AG10803 (cell line): ENCODE measurements at regions not wholly inside any gene's neighbourhood (a gene's known extent, or its start where the extent isn't known, plus 50 kb on each side); places are given as distances from the start of the nearest gene placed in this dataset.
"Not testable (repeated sequence)": the region's sequence is repeated elsewhere in the genome, so short reads cannot be mapped to it uniquely, and the experiment has no call there.

Source experiments
- DNase-seq: peaks from one replicate; pipeline ENCODE4 v3.0.0; 2010; ENCODE audit warnings: low read depth
- H3K4me3 ChIP-seq: 2 replicates; pipeline ENCODE4 v1.5.1; 2011; ENCODE audit warnings: mild to moderate bottlenecking, low read length, control low read depth
- TF ChIP-seq, protein P1 (sequence below): conservative IDR thresholded peaks from 2 replicates; pipeline ENCODE4 v1.5.1; 2011; ENCODE audit warnings: mild to moderate bottlenecking, low read length, control low read depth, inconsistent platforms

DNA sequence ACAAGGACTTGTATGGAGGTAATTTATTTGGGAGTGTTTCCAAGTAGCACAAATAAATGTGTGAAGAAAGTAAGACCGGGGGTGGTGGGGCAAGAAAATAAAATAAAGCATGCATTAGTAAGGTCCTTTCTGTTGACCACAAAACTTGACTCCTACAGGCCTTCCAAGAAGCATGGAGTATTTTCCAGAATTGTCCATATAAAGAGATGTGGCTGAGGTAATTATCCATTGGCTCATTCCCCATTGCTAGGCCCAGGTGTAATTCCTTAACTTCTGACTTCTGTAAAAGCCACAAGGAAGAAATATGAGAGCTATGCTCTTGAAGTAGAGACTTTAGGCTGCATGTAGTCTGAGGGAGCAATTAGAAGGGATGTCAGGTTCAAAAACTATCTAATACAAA lies 430.5 kb upstream of the PABPC4L start:
- no peak overlapping the region for H3K4me3 ChIP-seq
- TF ChIP-seq, protein P1, sequence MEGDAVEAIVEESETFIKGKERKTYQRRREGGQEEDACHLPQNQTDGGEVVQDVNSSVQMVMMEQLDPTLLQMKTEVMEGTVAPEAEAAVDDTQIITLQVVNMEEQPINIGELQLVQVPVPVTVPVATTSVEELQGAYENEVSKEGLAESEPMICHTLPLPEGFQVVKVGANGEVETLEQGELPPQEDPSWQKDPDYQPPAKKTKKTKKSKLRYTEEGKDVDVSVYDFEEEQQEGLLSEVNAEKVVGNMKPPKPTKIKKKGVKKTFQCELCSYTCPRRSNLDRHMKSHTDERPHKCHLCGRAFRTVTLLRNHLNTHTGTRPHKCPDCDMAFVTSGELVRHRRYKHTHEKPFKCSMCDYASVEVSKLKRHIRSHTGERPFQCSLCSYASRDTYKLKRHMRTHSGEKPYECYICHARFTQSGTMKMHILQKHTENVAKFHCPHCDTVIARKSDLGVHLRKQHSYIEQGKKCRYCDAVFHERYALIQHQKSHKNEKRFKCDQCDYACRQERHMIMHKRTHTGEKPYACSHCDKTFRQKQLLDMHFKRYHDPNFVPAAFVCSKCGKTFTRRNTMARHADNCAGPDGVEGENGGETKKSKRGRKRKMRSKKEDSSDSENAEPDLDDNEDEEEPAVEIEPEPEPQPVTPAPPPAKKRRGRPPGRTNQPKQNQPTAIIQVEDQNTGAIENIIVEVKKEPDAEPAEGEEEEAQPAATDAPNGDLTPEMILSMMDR: no peak
- DNase-seq: no peak

DNA sequence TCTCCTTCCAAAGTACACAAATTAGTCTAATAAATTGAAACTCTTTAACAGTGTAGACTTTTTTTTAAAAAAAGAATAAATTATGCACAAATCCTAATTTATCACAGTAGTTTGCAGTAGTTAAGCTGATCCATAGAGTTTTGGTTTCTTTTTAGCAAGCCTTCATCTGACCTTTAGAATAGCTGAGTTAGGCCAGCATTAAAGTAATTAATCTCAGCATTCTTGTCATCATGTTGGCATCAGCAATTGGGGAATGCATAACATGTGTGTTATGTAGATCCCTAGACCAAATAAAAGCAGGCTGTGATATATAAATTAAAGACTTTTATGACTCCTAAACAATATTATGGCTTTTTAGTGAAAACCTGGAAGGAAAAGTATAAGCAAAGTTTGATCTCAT lies 426.5 kb upstream of the PABPC4L start:
- TF ChIP-seq, protein P1: no peak
- no peak for DNase-seq
- H3K4me3 ChIP-seq: no peak overlapping the region

DNA sequence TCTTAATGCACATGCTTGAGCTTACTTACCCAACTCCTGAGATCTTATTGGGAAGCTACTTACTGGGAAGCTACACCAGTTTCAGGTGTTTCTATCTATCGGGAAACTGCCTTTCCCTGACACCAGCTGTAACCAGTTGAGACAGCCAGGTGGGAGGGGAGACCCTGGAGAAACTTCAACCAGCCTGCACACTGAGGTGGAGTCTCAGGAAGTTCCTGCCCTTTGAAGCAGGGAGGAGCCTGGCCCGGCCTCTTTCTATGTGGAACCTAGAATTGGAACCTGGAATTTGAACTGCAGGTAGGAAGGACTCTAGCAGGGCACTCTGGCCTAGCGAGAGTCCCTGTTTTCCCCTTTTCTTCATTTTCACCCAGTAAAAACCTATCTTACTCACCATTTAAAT lies 425.8 kb upstream of the PABPC4L start:
- no peak for DNase-seq
- TF ChIP-seq, protein P1: no peak
- H3K4me3 ChIP-seq: no peak overlapping the region

DNA sequence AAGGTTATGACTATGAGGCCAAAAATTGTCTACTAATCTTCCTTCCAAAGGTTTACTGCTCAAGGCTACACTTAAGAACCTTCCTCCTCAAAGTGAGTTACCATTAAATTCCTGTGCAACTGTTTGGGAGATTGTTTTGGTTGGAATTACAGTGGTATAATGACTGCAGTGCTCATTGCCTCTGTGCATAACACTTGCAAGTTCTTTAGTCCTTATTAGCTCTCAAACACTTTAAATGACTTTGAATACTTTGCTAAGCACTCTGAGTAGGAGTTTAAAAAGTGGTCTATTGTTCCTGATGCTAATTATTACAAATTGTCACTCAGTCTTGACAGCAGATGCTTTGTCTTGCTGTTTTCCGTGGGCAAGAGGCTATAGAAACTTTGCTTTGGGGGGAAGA lies 422.8 kb upstream of the PABPC4L start:
- TF ChIP-seq, protein P1: no peak
- DNase-seq: no peak
- H3K4me3 ChIP-seq: no peak overlapping the region

DNA sequence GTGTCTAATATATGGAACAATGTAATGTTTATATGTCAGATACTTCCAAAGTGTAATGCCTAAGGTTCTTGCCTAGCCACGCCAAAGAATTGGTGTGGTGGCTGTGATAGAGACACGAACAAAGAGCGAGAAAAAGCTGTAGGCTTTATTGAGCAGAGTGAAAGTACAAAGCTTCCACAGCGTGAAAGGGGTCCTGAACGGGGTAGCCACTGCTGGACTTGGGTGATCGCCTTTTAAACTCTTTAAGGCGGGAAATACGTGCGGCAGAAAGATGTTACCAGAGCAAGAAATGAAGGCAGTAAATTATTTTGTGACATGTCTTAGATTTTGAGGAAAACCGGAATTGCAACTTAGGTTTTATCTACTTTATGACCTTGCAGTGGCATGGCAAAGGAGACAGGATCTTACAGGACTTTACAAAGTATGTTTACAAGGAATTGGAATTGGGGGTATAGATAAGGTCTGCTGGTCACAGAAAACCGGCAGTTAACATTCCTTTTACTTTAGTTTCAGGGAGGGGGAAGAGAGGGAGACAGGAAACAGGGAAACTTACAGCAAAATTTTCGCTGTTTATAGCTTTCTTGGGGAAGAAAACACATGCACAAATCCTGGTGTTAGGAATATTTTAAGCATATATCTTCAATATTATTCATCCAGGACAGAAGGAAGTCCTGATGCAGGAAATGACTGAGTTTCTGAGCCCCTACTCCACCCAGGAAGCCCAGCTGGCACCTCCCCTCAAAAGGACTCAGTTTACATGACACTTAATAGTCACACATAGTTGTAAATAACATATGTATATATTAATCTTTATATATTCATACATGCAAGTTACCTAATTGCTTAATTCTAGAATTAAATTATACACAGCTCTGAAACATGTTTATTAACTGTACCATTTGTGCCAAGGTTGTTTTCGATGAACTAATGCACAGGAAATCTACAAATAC lies 421.3 kb upstream of the PABPC4L start:
- not testable (repeated sequence) for H3K4me3 ChIP-seq, DNase-seq

DNA sequence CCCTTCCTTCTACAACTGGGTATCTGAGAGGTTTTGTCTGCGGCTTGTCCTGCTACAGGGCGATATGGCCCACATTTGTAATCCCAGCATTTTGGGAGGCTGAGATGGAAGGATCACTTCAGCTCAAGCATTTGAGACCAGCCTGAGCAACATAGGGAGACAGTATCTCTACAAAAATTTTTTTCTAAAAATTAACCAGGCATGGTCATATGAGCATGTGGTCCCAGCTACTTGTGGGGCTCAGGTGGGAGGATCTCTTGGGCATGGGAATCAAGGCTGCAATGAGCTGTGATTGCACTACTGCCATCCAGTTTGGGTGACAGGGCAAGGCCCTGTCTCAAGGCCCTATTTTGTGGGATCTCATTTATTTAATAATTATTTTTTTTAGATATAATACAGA lies 420.6 kb upstream of the PABPC4L start:
- H3K4me3 ChIP-seq: no peak overlapping the region
- TF ChIP-seq, protein P1: no peak
- DNase-seq: no peak

DNA sequence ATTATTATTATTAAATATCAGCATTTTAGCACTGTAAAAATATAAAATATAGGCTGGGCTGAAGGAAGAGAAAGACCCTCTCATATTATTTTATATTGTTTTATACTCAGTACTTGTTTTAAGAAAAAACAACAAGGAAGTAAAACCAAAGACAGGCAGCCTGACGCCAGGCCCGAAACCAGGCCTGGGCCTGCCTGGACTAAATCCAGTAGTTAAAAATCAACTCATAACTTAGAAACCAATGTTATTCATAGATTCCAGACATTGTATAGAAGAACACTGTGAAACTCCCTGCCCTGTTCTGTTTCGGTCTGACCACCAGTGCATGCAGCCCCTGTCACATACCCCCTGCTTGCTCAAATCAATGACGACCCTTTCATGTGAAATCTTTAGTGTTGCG lies 420.1 kb upstream of the PABPC4L start:
- not testable (repeated sequence) for DNase-seq, H3K4me3 ChIP-seq

DNA sequence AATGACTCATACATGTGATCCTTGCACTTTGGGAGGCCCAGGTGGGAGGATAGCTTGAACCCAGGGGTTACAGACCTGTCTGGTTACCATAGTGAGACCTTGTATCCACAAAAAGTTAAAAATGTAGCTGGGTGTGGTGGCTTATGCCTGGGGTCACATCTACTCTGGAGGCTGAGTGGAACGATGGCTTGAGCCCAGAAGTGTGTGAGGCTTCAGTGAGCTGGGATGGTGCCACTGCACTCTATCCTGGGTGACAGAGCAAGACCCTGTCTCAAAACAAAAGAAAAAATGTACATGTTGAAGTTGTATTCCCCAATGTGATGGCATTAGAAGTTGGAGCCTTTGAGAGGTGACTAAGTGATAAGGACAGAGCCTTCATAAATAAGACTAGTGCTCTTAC lies 409.4 kb upstream of the PABPC4L start:
- TF ChIP-seq, protein P1: no peak
- no peak overlapping the region for H3K4me3 ChIP-seq
- DNase-seq: no peak
